HG02798 (cell line): ENCODE measurements at regions not wholly inside any gene's neighbourhood (a gene's known extent, or its start where the extent isn't known, plus 50 kb on each side); places are given as distances from the start of the nearest gene placed in this dataset.
"Not testable (repeated sequence)": the region's sequence is repeated elsewhere in the genome, so short reads cannot be mapped to it uniquely, and the experiment has no call there.

Source experiments
- ATAC-seq: cut with Tn5 transposase; IDR thresholded peaks from one replicate; pipeline ENCODE4 v1.9.1; 2021; ENCODE audit warnings: mild to moderate bottlenecking; ENCODE audit not compliant: unreplicated experiment, poor library complexity

DNA sequence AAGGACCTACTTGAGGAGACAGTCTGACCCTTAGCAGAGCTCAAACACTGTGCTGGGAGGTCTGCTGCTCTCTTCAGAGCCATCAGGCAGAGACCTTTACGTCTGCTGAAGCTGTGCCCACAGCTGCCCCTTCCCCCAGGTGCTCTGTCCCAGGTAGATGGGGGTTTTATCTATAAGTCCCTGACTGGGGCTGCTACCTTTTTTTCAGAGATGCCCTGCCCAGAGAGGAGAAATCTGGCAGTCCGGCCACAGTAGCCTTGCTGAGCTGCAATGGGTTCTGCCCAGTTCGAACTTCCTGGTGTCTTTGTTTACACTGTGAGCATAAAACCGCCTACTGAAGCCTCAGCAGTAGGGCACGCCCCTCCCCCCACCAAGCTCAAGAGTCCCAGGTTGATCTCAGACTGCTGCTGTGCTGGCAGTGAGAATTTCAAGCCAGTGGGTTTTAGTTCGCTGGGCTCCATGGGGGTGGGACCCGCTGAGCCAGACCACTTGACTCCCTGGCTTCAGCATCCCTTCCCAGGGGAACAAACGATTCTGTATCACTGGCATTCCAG lies 381.2 kb downstream of the XPNPEP1 start:
- not testable (repeated sequence) for ATAC-seq

DNA sequence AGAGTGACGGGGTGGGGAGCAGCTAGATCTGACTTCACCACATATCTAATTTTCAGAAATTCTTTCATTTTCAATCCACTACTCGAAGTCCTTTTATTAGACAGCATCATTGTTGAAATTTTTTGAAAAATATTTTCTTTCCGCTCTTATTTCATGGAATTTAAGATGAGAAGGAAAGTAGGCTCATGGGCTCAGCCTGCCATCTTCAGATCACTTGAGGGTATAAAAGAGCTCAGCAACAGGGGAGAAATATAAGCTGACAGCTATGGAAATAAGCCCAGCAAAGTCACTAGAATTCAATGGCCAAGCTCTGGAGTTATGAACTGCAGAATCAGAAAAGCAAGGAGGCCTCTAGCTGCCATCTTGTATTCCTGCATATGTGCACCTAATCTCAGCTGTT lies 389.1 kb downstream of the XPNPEP1 start:
- no peak for ATAC-seq

DNA sequence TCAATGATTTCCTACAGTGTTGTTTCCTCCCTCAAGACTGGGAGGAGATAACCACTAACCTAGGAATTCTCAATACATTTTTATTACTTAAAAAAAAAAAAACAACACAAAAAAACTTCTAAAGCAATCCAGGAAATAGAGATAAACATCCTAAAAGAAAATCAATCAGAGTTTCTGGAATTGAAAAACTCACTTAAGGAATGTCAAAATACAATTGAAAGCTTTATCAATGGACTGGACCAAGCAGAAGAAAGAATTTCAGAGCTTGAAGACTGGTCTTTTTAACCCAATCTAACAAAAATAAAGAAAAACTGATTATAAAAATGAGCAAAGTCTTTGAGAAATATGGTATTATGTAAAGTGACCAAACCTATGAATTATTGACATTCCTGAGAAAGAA lies 394.1 kb downstream of the XPNPEP1 start:
- ATAC-seq: no peak

DNA sequence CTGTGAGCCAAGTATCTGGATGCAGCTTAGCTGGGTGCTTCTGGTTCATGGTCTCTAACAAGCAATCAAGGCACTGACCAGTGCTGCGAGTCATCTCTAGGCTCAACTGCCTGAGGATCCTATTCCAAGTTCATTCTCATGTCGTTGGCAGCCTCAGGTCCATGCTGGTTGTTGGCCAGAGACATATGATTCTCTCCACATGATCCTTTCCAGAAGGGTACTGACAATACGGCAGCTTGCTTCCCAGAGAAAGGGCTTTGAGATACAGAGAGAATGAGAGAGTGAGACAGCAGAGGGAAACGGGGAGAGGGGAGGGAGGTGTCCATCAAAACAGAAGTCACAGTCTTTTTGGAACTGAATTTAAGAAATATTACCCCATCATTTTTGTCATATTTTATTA lies 405.6 kb downstream of the XPNPEP1 start:
- no peak for ATAC-seq

DNA sequence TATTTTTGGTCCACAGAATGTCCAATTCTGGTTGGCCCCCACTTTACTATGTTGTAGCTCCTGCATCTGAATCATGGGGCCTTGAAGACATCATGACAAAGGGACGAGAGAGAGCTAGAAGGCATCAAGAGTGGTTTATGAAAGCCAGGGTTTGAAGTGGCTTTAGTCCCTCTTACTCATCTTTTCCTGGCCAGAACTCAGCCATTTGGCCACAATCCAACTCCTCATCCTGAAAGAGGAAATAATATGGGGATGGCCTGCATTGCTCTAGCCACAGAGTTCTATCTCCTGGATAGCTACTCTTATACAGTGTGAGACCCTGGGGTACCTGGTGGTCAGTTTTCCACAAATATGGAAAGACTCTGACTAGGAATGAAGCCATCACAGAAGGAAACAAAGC lies 418.9 kb downstream of the XPNPEP1 start:
- ATAC-seq: no peak

DNA sequence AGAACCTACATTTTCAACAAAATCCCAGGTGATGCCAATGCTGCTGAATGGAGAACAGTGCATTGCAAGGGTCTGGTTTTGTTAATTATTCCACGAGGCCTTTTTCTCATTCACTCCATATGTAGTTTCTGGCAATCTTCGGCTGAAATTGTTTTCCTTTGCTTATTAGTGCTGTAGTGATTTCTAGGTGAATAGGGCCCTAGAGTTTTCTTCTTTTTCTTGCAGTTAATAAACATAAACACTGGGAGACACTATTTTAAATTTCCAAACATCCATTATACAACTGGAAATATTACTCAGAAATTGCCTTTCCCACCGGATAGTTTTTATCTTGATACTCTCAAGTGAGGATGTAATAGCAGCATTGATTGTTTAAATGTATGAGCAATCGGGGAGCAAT lies 435.6 kb downstream of the XPNPEP1 start:
- ATAC-seq: no peak

DNA sequence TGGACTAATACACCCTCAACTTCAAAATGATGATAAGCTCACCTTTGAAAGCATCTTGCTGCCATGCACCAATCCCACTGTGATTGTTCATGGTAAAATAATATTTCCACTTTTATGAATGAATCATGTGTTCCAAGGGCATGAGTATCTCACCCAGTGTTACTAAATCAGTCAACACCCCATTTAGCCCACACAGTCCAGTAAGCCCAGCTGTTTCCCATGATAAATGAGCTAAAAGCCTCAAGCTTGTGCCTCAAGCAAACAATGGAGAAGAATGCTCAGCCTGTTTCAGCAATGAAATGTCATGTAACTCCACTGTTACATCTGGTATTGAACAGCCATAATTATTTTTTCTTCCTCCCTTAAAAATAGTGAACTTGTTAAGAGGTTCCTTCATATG lies 442.5 kb downstream of the XPNPEP1 start:
- no peak for ATAC-seq

DNA sequence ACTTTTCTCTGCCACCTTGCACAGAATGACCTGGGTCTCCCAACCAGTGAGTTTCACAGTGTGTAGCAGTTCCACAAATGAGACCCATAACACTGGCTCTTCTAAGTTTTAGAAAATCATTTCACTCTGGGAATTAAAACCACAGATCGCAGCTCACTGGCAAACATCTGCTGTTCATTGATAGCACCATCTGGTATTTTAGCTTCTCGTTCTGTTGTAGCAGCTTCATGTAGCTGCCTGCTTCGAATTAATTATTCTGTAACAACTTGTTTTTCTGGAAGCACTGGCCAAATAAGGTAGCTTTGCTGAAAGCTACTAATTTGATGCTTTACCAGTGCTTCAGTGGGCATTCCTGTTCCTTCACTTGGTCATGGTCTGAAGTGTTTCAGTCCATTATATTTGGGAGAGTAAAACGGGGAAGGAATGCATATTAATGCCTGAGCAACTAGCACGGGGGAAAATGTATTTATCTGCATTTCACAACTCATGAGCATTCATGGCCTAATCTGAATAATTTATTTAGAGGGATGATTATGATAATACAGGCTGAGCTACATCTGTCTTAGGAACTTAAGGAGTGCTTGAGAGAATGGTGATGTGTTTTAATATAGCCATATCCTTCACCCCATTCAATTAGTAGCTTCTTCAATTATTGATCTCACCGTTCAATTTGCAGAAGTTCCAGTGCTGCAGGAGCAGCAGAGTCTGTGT lies 447.4 kb downstream of the XPNPEP1 start:
- no peak for ATAC-seq

DNA sequence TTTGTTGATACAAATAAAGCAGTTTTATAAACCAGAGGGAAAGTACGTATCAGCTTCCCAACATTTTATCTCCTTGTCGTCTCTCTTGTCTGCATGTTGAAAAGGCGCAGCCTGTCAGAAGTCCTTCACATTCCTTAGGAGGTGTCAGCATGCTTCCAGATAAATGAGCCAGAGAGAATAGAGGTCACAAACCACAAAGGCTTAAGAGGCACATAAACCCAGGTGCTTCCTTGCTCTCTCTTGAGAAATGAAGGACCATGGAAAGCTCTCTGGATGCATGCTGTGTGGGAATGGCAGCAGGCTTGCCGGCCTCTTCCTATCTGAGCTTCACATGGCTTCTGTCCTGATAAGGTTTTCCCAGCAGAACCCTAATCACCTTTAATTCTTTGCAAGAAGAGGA lies 448.5 kb downstream of the XPNPEP1 start:
- no peak for ATAC-seq

DNA sequence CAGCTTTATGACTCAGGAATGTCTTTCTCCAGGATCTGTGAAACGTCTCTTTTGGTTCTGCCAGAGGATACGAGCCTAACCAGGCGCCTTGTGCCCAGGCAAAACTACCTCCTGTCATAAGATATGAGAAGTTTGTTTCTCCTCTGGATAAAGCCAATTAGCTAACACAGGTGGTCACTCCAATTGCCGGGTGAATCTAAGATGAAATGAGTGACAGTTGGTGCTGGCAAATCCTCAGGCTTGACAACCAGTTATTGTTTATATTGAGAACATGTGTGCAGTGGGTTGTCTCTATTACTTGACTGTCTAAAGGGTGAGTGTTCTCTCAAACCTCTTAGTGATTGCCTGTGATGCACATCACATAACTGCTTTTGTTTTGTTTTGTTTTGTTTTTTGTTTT lies 449.1 kb downstream of the XPNPEP1 start:
- no peak for ATAC-seq

DNA sequence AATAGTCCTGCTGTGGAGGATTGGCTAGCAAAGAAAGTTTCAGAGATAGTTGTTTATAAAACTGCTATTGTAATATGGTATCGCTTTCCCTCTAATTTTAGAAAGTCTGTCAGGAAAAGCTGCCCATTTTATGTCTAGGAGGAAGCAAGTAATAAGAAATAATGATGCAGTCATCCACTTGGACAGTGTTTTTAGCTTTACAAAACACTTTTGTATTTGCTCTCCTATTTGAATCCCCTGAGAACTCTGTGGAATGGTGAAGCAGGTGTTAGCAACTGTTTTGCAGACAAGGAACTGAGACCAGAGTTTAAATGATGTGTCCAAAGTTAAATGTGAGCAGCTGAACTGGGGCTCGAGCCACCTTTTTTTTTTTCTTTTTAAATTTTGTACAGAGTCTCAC lies 455.8 kb downstream of the XPNPEP1 start:
- ATAC-seq: no peak

DNA sequence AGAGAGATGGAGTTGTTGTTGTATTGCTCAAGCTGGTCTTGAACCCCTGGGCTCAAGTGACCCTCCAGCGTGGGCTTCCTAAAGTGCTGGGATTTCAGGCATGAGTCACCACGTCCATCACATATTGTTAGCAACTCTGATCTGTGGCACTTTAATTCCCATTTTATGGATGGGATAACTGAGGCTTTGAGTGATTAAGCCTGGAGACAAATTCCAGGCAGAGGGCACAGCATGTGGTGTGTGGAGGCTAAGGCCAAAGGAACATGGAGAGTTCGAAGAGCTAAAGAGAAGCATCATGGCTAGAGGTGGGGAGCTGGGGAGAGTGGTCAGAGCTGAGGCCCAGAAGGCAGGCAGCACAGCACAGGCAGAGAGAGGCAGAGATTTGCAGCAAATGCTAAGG lies 458.4 kb downstream of the XPNPEP1 start:
- ATAC-seq: no peak

DNA sequence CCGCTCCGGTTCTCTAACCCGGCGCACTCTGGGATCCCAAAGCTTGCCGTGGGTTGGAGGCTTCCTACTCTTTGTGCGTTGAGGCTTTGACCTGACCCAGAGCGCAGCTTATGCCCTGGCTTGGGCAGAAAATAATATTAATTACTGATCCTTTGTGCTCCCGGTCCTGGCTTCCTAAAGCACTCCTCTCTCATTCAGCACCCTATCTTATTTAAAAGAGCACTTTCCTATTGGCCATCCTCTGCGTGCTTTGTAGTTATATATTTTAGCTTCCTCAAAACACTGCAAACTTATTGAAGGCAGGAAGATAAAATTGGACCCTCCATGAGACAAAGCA lies 466.0 kb downstream of the XPNPEP1 start:
- ATAC-seq: no peak

DNA sequence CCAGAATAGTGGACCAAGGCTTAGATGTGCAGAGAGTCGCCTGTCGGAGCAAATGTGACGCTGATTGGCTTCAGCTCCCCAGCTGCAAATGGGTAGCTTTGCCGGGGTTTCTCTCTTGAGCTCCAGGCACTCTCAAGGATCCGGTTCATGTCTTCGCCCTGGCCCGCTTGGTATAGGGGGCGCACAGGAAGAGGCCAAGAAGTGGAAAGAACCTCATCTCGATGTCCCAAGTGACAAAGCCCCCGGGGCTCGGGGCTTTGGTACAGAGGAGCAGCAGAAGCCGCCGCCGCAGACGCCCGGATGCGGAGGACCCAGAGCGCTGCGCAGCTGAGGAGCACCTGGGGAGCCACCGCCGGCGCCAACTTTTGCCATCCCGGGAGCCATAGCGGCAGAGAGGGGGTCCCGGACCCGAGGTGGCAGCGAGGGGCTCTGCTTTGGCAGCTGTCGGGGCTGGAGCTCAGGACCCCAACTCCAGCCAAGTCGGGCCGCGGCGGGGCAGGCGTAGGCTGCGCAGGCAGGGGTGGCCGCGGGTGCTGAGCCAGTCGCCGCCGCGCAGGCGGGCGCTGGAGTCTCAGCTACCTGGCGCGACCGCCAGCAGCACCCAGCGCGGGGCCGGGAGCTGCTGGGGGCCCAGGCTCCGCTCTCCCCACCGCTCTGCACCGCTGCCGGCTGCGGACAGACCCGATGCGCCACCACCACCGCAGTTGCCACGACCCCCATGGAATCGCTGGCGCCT lies 466.6 kb downstream of the XPNPEP1 start:
- no peak for ATAC-seq

DNA sequence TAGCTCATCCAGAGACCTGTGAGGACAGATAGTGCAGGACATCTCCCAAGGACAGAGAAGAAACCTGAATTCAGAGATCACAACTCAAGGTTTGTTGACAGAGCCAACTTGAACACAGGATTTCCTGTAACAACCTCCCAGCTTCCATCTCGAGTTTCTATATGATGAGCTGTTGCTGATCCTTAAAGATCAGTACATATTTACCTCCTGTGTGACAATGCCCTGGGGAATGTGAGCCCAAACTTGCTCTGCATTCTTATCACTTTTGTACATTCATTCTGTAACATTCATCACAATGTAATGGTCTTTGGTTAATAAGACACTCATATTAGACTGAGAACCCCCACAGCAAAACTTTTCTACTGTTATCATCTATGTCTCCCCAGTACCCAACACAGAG lies 468.6 kb downstream of the XPNPEP1 start:
- ATAC-seq: no peak

DNA sequence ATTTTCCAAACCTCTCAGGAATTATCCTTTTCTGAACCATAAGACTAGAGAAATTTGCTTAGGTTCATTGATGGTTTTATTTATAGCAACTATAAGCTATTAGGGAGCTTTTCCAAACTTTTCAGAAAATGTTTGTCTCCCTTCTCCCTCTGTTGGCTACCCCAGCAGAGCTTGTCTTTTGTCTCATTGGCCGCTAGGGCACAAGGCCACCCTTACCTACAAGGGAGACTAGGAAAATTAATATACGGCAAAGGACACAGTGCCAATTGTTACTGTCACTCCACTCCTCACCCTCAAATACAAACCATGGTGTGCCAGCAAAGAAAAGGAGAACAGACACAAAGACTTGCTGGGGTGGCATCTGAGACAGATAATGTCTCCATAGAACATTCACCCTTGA lies 471.4 kb downstream of the XPNPEP1 start:
- ATAC-seq: no peak

DNA sequence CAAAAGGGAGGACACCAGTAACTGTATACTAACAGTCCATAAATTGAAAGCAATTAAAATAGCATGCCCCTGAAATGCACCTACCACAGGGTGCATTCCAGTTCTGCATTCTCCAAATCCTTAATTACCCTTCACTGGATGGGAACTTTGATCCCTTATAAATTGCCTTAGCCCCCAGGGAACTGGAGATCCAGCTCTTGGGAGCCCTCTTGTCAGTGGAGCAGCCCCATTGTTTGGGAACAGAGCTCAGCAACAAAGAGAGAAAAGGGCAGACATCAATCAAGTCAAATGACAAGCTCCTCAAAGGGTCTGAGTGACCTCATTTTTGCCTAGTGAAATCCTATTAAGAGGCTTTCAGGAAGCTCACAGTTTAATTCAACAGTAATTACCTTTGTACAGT lies 472.6 kb downstream of the XPNPEP1 start:
- no peak for ATAC-seq

DNA sequence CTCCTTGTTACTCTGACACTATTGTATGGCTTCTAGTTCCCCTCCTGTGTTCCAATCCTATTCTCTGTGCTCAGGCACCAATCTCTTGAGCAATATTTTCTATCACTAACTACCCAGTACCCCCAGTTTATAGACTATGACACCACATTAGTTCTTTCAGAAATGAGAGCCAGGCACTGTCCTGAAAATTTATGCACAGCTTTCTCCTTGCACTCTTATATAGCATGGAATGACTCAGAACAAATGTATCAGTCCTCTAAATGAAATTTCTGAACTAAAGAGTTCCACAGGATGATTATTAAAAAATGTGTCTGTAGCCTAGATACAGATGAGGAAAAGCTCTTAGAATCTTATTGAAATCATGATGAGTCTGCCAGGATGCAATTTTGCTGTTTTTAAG lies 489.9 kb downstream of the XPNPEP1 start:
- no peak for ATAC-seq

DNA sequence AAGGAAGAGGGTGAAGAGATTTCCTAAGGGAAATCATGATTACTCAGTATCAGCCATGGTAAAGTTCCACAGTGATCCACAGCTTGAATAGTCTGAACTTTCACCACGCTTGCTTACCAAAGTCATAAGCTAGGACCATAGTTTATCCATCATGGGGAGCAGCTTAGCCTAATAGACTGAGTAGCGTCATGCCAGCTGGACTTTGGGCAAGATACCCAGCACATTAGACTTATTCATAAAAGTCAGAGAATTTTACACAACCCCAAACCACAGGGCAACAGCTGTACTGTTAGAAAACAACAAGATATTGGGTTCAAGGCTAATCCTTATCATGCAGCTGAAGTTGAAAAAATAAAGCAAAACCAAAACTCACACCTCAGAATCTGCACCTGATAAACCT lies 491.0 kb downstream of the XPNPEP1 start:
- ATAC-seq: no peak

DNA sequence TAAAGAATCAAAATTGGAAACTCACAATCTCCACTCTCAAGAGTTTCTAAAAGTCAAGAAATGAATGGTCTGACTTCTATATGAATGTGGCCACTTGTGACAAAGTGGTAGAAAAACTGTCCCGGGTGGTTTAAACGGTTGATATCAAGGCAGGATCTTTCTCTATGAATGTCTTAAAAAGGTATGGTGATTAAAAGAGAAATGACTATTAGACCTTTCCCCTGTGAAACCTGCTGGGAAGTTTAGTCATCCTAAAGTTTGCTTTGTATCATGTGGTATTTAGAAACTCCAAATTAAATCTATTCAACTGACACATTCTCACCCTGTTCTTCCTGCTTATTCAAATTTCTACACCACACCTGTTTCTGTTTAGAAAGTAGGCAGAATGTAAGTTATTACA lies 492.5 kb downstream of the XPNPEP1 start:
- ATAC-seq: no peak

DNA sequence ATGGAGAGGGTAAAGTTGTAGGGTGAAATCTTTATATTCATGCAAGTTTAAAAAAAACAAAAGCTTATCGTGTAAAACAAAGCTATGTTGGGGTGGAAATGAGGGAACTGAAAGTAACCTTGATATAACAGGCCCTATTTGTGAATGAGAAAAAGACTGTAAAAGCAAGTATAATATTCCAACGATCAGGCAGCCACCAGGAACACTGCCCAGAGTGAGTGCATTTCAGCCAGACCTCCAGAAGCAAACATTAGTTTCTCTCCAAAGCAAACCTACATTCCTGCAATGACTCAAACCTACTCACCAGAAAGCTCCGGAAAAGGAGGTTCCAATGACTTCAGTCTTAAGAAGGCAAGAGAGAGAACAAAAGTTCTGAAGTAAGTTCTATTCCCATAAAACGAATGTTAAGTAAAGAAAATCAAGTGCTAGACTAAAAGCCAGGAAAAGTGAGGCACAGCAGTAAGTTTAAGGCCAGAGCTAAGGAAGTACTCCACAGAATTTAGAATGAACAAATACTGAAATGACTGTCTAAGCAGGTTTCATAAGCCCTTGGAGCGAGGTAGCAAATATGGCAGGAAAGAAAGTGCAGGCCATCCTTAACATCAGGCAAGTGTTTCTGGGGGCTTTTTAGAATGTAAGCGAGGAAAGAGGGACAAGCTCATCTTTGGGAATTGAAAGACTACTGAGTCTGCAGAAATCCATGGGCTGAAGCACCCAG lies 493.1 kb downstream of the XPNPEP1 start:
- ATAC-seq: no peak
